HepG2 (cell line): ENCODE measurements at regions not wholly inside any gene's neighbourhood (a gene's known extent, or its start where the extent isn't known, plus 50 kb on each side); places are given as distances from the start of the nearest gene placed in this dataset.

Experiments used
- ATAC-seq: fragments of 200-7000 bp; cut with Tn5 transposase; 3 replicates; pipeline ENCODE4 v1.9.1; 2020; ENCODE audit warnings: mild to moderate bottlenecking, moderate library complexity
- BruUV-seq: library from RNA; stranded (reverse); fragments of 400-500 nt; replicated peaks from 2 replicates; lab custom pipeline; 2021; lab: Mats Ljungman, UMichigan
- CTCF ChIA-PET: fragments of 300-600 bp; formaldehyde crosslinking; extraction: SDS; loops from one replicate; lab custom pipeline; 2021; ENCODE audit warnings: low total read pairs, inconsistent platforms, low intra/inter-chr PET ratio; lab: Yijun Ruan, JAX
- POLR2A ChIA-PET: fragments of 350-600 bp; sonication (Branson Sonifier 250); formaldehyde crosslinking; loops from one replicate; lab custom pipeline; 2020; ENCODE audit warnings: antibody characterized with exemption, inconsistent platforms; lab: Yijun Ruan, JAX
- DNase-seq: peaks from one replicate; pipeline ENCODE4 v3.0.0-alpha.2; 2015; ENCODE audit warnings: low spot score
- FAIRE-seq: peaks from 3 replicates; lab custom pipeline; 2011; peaks lifted over from hg19 to GRCh38; lab: Jason Lieb, UNC
- H2AFZ ChIP-seq: one replicate; pipeline ENCODE4 v1.6.1; 2011; ENCODE audit warnings: low read length, inconsistent platforms
- H3K27ac ChIP-seq: fragments of 300-600 bp; 3 replicates; pipeline ENCODE4 v1.8.0; 2011; ENCODE audit warnings: mixed run types, mild to moderate bottlenecking, mixed read lengths, low read length, inconsistent platforms; ENCODE audit not compliant: insufficient read depth; ENCODE audit errors: extremely low read length
- H3K27me3 ChIP-seq, 2 experiments: fragments of 200-600 bp in 1 of 2; 2 replicates in 1 of 2; 3 replicates in 1 of 2; pipeline versions ENCODE4 v1.6.0 to v1.8.0; 2011; ENCODE audit warnings: low read length in 2 of 2, mild to moderate bottlenecking in 2 of 2, moderate library complexity in 2 of 2, inconsistent platforms in 1 of 2; ENCODE audit not compliant: insufficient read depth in 2 of 2, control insufficient read depth in 1 of 2
- H3K36me3 ChIP-seq, 2 experiments: fragments of 200-600 bp in 1 of 2; replicated peaks in 1 of 2; 2 replicates in 1 of 2; 3 replicates in 1 of 2; pipeline versions ENCODE4 v1.5.1 to v1.8.0; 2011; ENCODE audit warnings: low read length in 2 of 2, inconsistent platforms in 1 of 2; ENCODE audit not compliant: insufficient read depth in 2 of 2, control insufficient read depth in 1 of 2
- H3K4me1 ChIP-seq: 2 replicates; pipeline ENCODE4 v1.5.1; 2012; ENCODE audit warnings: low read length, inconsistent platforms; ENCODE audit not compliant: insufficient read depth
- H3K4me2 ChIP-seq: 2 replicates; pipeline ENCODE4 v1.6.0; 2011; ENCODE audit warnings: low read depth, low read length, inconsistent platforms
- H3K4me3 ChIP-seq, 3 experiments: fragments of 200-600 bp in 1 of 3; sonication (generic), shearing (Covaris generic) in 1 of 3; replicated peaks in 1 of 3; 2 replicates each; pipeline ENCODE4 v1.5.1; 2011 to 2016; ENCODE audit warnings: low read length in 3 of 3, inconsistent platforms in 2 of 3, low read depth in 2 of 3, mild to moderate bottlenecking in 2 of 3, control low read depth in 1 of 3, mixed read lengths in 1 of 3; ENCODE audit not compliant: insufficient read depth in 1 of 3
- H3K79me2 ChIP-seq: one replicate; pipeline ENCODE4 v1.6.1; 2011; ENCODE audit warnings: low read length, inconsistent platforms; ENCODE audit not compliant: insufficient read depth
- H3K9ac ChIP-seq: 2 replicates; pipeline ENCODE4 v1.6.0; 2011; ENCODE audit warnings: mild to moderate bottlenecking, low read depth, low read length, inconsistent platforms; ENCODE audit not compliant: insufficient read depth
- H3K9me3 ChIP-seq: 2 replicates; pipeline ENCODE4 v1.5.1; 2012; ENCODE audit warnings: mild to moderate bottlenecking, low read length
- H4K20me1 ChIP-seq: 2 replicates; pipeline ENCODE4 v1.6.0; 2011; ENCODE audit warnings: inconsistent platforms, mild to moderate bottlenecking, low read length, moderate library complexity; ENCODE audit not compliant: insufficient read depth
- CENPX ChIP-seq: sonication (generic); formaldehyde crosslinking; IDR thresholded peaks from 2 replicates; pipeline ENCODE4 v1.9.0; 2021; ENCODE audit warnings: mild to moderate bottlenecking, missing genetic modification reagents, moderate library complexity
- DRAP1 ChIP-seq: IDR thresholded peaks from 2 replicates; pipeline ENCODE4 v1.6.1; 2016; ENCODE audit warnings: missing genetic modification reagents, missing compliant biosample characterization
- E2F2 ChIP-seq: sonication (generic); formaldehyde crosslinking; IDR thresholded peaks from 2 replicates; pipeline ENCODE4 v1.4.0; 2020; ENCODE audit warnings: missing genetic modification reagents, borderline replicate concordance
- ETV5 ChIP-seq: IDR thresholded peaks from 2 replicates; pipeline ENCODE4 v1.6.1; 2018; ENCODE audit warnings: missing biosample characterization, missing genetic modification reagents, inconsistent platforms, borderline replicate concordance
- KDM3A ChIP-seq: IDR thresholded peaks from 2 replicates; pipeline ENCODE4 v1.6.1; 2018; ENCODE audit warnings: low read depth, missing compliant biosample characterization
- PCBP1 ChIP-seq: fragments of 200-400 bp; formaldehyde crosslinking; IDR thresholded peaks from 2 replicates; pipeline ENCODE4 v1.6.1; 2017; ENCODE audit warnings: mild to moderate bottlenecking, low read depth, low read length, borderline replicate concordance
- TRAFD1 ChIP-seq: sonication (generic); formaldehyde crosslinking; IDR thresholded peaks from 2 replicates; pipeline ENCODE4 v1.5.1; 2020; ENCODE audit warnings: missing genetic modification reagents, mild to moderate bottlenecking, borderline replicate concordance
- ZBTB4 ChIP-seq: sonication (generic); formaldehyde crosslinking; IDR thresholded peaks from 2 replicates; pipeline ENCODE4 v1.4.0; 2020; ENCODE audit warnings: missing genetic modification reagents, mild to moderate bottlenecking, borderline replicate concordance
- ZNF510 ChIP-seq: sonication (generic); formaldehyde crosslinking; IDR thresholded peaks from 2 replicates; pipeline ENCODE4 v1.4.0; 2020; ENCODE audit warnings: low read depth, mild to moderate bottlenecking, missing genetic modification reagents
- WGBS: methylation state at CpG from one replicate; pipeline ENCODE4 v1.1.6; 2017; ENCODE audit warnings: low lambda C conversion rate; 5-methylcytosine and 5-hydroxymethylcytosine counted together
- in situ Hi-C: cut with HindIII; loops from 2 replicates; pipeline ENCODE4 v1.10.0; 2017; ENCODE audit warnings: low pct_unique_long_range_greater_than_20kb; ENCODE audit not compliant: extremely low pct_ligation_motif_present
- intact Hi-C: fragments of 100-400 bp; cut with micrococcal nuclease; formaldehyde crosslinking; loops from one replicate; pipeline ENCODE4 v1.10.0; 2022; ENCODE audit not compliant: unreplicated experiment
- TF ChIP-seq, protein P1 (sequence below): sonication (generic); formaldehyde crosslinking; IDR thresholded peaks from 2 replicates; pipeline ENCODE4 v1.8.1; 2023; ENCODE audit warnings: mild to moderate bottlenecking, moderate library complexity, missing genetic modification reagents
- TF ChIP-seq, protein P2 (sequence below): sonication (generic); IDR thresholded peaks from 2 replicates; pipeline ENCODE4 v1.6.1; 2016; ENCODE audit warnings: low read depth, borderline replicate concordance
- TF ChIP-seq, protein P3 (sequence below): sonication (generic); formaldehyde crosslinking; IDR thresholded peaks from 2 replicates; pipeline ENCODE4 v1.4.0; 2020; ENCODE audit warnings: missing genetic modification reagents

DNA sequence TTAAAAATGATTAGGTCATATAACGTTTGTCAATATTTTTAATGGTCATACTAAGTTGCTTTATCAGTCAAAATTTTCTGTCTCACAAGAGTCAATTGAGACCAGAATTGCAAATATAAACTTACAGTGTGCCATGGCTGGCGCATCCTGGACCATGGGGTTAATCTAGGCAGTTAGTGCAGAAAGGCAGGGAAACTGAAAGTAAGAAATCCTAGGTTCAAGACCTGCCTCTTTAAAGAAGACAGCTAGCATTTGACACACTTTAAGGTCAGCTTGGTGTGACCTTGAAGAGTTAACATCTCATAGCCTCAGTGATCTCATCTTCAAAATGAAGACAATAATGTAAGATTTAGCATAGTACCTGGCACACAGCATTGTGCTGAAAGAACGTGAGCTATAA, 210.0 kb upstream of the DAB1 start:
- POLR2A ChIA-PET: no interaction called here
- Histone ChIP-seq H3K4me2 (no peak overlapping the region), H3K27ac (no peak overlapping the region), H3K36me3 (no peaks in the 10 kb centered on the region), H3K79me2 (no peaks in the 10 kb centered on the region), H2AFZ (no peak overlapping the region), H3K4me1 (no peaks in the 10 kb centered on the region), H3K4me3 (no peak overlapping the region), H3K27me3 (no peaks in the 10 kb centered on the region; a peak in 1 of 5 replicates), H3K9ac (no peak overlapping the region), H3K9me3 (no peaks in the 10 kb centered on the region), H4K20me1 (no peaks in the 10 kb centered on the region)
- no TSS peak for BruUV-seq
- FAIRE-seq (no peak), DNase-seq (no peak), ATAC-seq (no peak)
- intact Hi-C loops: no loop called here
- in situ Hi-C loops: no loop called here
- WGBS: 25% methylated on average over 3 of the region's 3 CpGs
- CTCF ChIA-PET: no interaction called here
- TF ChIP-seq TRAFD1 (no peak), DRAP1 (CRISPR knock-in tag) (no peak), ETV5 (CRISPR knock-in tag) (no peak), ZBTB4 (no peak), KDM3A (CRISPR knock-in tag) (no peak), E2F2 (no peak), ZNF510 (CRISPR knock-in tag) (no peak), PCBP1 (no peak), CENPX (CRISPR knock-in tag) (no peak)
- TF ChIP-seq, protein P1, sequence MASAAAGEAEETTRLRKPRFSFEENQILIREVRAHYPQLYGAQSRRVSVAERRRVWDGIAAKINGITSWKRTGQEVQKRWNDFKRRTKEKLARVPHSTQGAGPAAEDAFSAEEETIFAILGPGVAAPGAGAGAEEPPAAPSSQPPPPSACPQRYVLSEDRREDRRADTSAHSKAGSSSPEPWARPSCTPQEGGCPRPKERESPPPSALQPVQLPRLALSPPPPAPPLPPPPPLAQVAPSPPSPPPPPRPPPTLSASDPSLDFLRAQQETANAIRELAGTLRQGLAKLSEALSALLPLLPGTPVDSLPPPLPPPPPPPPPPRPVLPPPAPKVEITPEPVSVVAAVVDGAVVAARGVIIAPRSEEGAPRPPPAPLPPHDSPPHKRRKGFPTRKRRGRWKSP: no peak
- TF ChIP-seq, protein P2, sequence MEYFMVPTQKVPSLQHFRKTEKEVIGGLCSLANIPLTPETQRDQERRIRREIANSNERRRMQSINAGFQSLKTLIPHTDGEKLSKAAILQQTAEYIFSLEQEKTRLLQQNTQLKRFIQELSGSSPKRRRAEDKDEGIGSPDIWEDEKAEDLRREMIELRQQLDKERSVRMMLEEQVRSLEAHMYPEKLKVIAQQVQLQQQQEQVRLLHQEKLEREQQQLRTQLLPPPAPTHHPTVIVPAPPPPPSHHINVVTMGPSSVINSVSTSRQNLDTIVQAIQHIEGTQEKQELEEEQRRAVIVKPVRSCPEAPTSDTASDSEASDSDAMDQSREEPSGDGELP: no peak
- TF ChIP-seq, protein P3, sequence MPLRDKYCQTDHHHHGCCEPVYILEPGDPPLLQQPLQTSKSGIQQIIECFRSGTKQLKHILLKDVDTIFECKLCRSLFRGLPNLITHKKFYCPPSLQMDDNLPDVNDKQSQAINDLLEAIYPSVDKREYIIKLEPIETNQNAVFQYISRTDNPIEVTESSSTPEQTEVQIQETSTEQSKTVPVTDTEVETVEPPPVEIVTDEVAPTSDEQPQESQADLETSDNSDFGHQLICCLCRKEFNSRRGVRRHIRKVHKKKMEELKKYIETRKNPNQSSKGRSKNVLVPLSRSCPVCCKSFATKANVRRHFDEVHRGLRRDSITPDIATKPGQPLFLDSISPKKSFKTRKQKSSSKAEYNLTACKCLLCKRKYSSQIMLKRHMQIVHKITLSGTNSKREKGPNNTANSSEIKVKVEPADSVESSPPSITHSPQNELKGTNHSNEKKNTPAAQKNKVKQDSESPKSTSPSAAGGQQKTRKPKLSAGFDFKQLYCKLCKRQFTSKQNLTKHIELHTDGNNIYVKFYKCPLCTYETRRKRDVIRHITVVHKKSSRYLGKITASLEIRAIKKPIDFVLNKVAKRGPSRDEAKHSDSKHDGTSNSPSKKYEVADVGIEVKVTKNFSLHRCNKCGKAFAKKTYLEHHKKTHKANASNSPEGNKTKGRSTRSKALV: no peak
